HCT116 (cell line): ENCODE measurements at regions not wholly inside any gene's neighbourhood (a gene's known extent, or its start where the extent isn't known, plus 50 kb on each side); places are given as distances from the start of the nearest gene placed in this dataset.

Experiments used
- CEBPB ChIP-seq: IDR thresholded peaks from 2 replicates; pipeline ENCODE4 v1.6.1; 2012; ENCODE audit warnings: low read depth
- EZH2 ChIP-seq: fragments of 200-600 bp; sonication (generic); IDR thresholded peaks from 2 replicates; pipeline ENCODE4 v1.6.1; 2017; ENCODE audit warnings: antibody characterized with exemption, mixed run types
- EZH2phosphoT487 ChIP-seq: fragments of 200-600 bp; IDR thresholded peaks from 2 replicates; pipeline ENCODE4 v1.6.1; 2018; ENCODE audit warnings: antibody characterized with exemption, borderline replicate concordance
- MAX ChIP-seq: IDR thresholded peaks from 2 replicates; pipeline ENCODE4 v1.6.1; 2012
- POLR2A ChIP-seq: IDR thresholded peaks from 2 replicates; pipeline ENCODE4 v1.7.0; 2011; ENCODE audit warnings: borderline replicate concordance; ENCODE audit not compliant: insufficient read depth, insufficient read length; ENCODE audit errors: extremely low read depth
- RAD21 ChIP-seq: IDR thresholded peaks from 2 replicates; pipeline ENCODE4 v1.6.1; 2012; ENCODE audit warnings: low read depth, mild to moderate bottlenecking
- REST ChIP-seq: IDR thresholded peaks from 2 replicates; pipeline ENCODE4 v1.6.1; 2012; ENCODE audit warnings: low read depth
- SP1 ChIP-seq: IDR thresholded peaks from 2 replicates; pipeline ENCODE4 v1.6.1; 2012; ENCODE audit warnings: low read depth
- SRF ChIP-seq: IDR thresholded peaks from 2 replicates; pipeline ENCODE4 v1.6.1; 2012; ENCODE audit warnings: low read depth
- ZFX ChIP-seq: fragments of 450-650 bp; IDR thresholded peaks from 2 replicates; pipeline ENCODE4 v1.6.1; 2017
- TF ChIP-seq, protein P1 (sequence below), 3 experiments: fragments of 200-600 bp in 1 of 3; sonication (generic) in 1 of 3; IDR thresholded peaks in 2 of 3; conservative IDR thresholded peaks in 1 of 3; 2 replicates each; pipeline ENCODE4 v1.5.1; 2012 to 2017; ENCODE audit warnings: low read depth in 2 of 3, low read length in 2 of 3, antibody characterized with exemption in 1 of 3, borderline replicate concordance in 1 of 3, control low read depth in 1 of 3, mild to moderate bottlenecking in 1 of 3, mixed read lengths in 1 of 3, mixed run types in 1 of 3, moderate library complexity in 1 of 3; ENCODE audit not compliant: insufficient read depth in 1 of 3

- TF ChIP-seq, protein P1, sequence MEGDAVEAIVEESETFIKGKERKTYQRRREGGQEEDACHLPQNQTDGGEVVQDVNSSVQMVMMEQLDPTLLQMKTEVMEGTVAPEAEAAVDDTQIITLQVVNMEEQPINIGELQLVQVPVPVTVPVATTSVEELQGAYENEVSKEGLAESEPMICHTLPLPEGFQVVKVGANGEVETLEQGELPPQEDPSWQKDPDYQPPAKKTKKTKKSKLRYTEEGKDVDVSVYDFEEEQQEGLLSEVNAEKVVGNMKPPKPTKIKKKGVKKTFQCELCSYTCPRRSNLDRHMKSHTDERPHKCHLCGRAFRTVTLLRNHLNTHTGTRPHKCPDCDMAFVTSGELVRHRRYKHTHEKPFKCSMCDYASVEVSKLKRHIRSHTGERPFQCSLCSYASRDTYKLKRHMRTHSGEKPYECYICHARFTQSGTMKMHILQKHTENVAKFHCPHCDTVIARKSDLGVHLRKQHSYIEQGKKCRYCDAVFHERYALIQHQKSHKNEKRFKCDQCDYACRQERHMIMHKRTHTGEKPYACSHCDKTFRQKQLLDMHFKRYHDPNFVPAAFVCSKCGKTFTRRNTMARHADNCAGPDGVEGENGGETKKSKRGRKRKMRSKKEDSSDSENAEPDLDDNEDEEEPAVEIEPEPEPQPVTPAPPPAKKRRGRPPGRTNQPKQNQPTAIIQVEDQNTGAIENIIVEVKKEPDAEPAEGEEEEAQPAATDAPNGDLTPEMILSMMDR (IDR thresholded peaks at IDR 0.05 in 2 of 3, conservative IDR thresholded peaks at IDR 0.05 in 1 of 3; ENCODE audit: borderline replicate concordance in 1 of 3, insufficient read depth in 1 of 3, low read depth in 2 of 3, low read length in 2 of 3), result no peak
- TF ChIP-seq EZH2phosphoT487, result no peak
- TF ChIP-seq EZH2, result no peak
- TF ChIP-seq MAX, result no peak
- TF ChIP-seq SRF, result no peak
- TF ChIP-seq CEBPB, result no peak
- no peak for TF ChIP-seq RAD21
- no peak for TF ChIP-seq ZFX
- no peak for TF ChIP-seq REST
- no peak for TF ChIP-seq POLR2A
- no peak for TF ChIP-seq SP1
Observed at GRCh38 chr14:43043850-43044249, 1437.2 kb downstream of the LRFN5 start.
